Smooth muscle cell of the brain vasculature (primary cell): ENCODE measurements at regions not wholly inside any gene's neighbourhood (a gene's known extent, or its start where the extent isn't known, plus 50 kb on each side); places are given as distances from the start of the nearest gene placed in this dataset.

ENCODE experiments used
- DNase-seq: peaks from one replicate; pipeline ENCODE4 v3.0.0-alpha.2; 2012; ENCODE audit warnings: low read depth, low spot score

DNA sequence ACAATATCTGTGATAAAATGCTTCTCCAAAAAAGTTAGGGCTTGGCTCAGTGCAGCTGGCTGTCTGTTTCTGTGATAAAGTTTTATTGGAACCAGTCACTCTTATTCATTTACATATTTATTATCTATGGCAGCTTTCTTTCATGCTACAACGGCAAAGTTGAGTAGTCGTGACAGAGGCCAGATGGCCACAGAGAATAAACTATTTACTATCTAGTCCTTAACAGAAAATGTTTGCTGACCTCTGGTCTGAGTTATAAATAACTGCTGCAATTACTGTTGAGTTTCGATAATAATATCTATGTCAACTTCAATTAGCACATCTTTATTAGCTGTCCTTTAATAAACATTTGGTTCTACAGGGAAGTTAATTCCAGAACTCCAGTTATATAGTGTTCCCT is 180.2 kb upstream of the RUNX1 start:
- no peak for DNase-seq

DNA sequence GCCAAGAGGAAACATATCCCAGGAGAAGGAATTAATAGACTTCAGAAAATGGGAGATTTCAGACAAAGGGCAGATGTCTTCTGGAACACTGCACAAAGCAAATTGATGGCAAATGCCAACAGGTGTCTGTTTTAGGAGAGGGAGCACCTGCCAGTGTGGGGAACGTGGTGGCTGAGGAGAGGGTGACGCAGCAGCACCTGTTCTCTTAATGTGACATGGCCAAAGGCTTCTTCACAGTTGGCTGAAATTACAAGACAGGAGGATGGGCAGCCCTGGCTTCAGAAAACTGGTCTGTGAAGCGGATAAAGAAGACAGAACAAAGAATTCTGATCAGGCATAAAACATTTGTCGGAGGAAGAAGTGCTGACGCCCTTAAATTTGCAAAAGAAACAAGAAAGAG is 178.7 kb upstream of the RUNX1 start:
- DNase-seq, result no peak

- DNase-seq, result no peak
Observed at GRCh38 chr21:35226968-35227744, 178.1 kb upstream of the RUNX1 start.

DNA sequence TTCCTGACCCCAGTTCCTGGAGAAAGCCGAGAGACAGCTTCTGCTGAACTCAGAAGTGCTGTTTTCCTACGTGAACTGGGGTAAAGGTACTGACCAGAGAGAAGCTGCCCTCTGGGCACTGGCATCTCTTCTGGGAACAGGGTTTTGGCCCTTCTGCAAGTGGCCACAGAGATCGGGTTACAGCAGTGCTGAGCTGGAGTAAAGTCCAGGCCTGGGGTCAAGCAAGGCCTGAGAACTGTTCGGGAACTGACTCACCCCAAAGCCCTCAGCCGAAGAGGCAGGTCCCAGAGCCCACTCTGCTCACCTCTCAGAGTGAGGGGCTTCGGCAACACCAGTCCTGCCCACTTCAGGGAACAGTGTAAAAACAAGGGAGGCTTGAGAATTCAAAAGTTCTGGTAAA is 177.2 kb upstream of the RUNX1 start:
- DNase-seq, result no peak

- DNase-seq, result no peak
Observed at GRCh38 chr21:35225573-35225972, 176.5 kb upstream of the RUNX1 start.

DNA sequence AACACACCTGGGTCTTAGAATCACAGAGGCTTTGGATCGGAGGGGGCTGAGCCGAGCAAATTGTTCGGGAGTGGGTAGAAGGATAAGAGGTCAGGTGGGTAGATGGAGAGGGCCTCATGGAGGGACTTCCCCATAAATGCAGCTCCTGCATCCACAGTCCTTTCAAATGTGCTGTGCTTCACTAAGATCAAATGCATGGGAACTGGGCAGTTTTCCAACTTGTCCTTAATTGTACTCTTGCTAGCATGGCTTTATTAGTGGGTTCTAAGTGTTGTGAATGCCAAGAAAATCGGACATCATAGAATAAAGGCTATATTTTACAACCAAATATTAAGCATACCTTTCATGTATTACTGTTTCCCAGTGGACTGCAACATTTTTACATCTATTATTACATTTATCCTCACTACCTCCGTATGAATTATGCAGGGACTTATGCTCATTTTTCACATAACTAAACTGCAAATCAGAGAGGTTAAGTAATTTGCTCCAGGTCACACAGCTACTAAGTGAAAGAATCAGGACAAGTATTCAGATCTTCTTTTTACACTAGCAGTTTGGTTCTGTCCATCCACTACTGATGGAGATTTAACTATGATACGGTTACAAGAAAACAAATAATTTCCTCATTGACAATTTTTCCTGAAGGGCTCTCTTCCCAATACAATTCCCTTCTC is 174.5 kb upstream of the RUNX1 start:
- no peak for DNase-seq

- no peak for DNase-seq
Observed at GRCh38 chr21:35222541-35222941, 173.4 kb upstream of the RUNX1 start.

GRCh38 chr21:35222021-35222420 is 172.9 kb upstream of the RUNX1 start:
- DNase-seq, result no peak

DNA sequence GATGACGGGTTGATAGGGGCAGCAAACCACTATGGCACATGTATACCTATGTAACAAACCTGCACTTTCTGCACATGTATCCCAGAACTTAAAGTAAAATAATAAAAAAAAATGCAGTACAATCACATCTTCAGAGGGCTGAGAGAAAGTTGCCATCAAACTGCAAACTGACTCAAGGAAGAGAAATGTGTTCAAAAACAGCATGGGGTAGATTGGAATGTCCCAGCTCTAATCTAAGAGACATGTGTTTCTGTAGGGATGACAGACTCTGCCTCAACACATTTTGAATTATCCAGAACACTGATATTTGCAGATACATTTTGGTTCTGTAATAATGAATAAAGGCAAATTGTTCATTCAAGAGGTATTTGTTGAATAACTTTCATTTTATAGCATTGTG is 171.2 kb upstream of the RUNX1 start:
- DNase-seq, result no peak

DNA sequence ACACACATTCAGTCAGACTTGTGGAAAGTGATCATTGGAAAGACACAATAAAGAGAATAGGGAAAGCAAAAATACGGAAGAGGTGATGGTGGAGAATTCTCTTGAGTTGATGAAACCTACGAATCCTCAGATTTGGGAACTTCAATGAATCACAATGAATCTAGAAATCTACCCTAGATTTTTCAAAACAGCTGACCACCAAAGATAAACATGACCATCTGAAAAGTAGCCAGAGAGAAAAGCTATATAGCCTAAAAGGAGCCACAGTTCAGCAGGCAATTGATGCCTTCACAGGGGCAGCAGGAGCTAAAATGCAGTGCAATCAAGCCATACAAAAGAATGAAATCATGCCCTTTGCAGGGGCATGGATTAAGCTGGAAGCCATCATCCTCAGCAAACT is 170.6 kb upstream of the RUNX1 start:
- DNase-seq, result no peak

GRCh38 chr21:35219291-35219690 is 170.2 kb upstream of the RUNX1 start:
- no peak for DNase-seq

- DNase-seq, result no peak
Observed at GRCh38 chr21:35217504-35218060, 168.5 kb upstream of the RUNX1 start.

DNA sequence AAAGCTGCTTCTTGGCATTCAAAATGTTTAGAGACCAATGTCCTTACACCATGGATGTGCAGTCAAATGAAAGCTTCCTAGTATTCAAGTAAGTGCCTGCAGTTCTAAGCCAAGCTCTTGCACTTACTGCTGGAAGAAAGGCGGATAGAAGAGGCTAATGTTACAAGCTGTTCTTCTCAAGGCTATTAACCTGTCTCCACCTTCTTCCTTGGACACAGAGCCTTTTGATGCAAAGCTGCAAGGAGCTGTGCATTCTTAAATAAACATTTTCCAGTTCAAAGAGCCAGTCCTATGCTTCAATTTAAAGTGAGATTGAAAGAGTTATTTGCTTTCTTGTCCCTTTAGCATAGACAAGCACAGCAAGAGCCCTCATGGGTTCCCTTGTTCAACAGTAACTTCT is 167.9 kb upstream of the RUNX1 start:
- no peak for DNase-seq

- DNase-seq, result no peak
Observed at GRCh38 chr21:35215870-35216269, 166.8 kb upstream of the RUNX1 start.

DNA sequence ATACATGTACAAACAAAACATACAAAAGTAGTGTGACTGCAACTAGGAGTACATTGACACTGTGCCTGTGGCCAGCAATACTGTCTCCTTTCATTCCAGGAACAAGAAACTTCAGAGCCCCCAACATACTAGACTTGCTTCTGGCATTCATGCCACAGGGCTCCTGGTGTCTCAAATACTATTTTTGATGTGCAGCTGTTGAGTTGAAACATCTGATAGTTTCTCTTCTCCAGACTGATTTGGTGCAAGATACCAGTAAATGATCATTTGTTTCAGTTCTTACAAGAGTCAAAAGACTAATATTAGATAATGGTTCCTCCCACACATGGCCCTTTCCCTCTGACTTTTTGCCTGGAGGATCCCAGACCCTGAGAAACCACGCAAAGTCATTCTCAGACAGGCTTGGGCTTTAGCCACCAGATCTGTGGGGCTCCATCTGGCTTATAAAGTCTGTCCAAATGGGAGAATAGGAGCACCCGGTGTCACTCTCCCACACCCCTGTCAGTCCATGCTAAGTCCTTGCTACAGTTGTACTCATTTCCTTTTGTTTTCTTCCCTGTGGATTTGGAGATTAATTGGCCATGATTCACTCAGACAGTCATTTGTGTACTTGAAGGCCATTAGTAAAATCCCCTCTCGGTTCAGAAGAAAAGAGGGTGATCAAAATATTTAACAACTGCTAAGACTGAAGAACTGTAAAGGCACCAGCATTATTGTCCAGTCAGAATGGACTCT is 163.5 kb upstream of the RUNX1 start:
- DNase-seq, result no peak

- no peak for DNase-seq
Observed at GRCh38 chr21:35211782-35212181, 162.7 kb upstream of the RUNX1 start.

GRCh38 chr21:35210093-35210492 is 161.0 kb upstream of the RUNX1 start:
- DNase-seq, result no peak

DNA sequence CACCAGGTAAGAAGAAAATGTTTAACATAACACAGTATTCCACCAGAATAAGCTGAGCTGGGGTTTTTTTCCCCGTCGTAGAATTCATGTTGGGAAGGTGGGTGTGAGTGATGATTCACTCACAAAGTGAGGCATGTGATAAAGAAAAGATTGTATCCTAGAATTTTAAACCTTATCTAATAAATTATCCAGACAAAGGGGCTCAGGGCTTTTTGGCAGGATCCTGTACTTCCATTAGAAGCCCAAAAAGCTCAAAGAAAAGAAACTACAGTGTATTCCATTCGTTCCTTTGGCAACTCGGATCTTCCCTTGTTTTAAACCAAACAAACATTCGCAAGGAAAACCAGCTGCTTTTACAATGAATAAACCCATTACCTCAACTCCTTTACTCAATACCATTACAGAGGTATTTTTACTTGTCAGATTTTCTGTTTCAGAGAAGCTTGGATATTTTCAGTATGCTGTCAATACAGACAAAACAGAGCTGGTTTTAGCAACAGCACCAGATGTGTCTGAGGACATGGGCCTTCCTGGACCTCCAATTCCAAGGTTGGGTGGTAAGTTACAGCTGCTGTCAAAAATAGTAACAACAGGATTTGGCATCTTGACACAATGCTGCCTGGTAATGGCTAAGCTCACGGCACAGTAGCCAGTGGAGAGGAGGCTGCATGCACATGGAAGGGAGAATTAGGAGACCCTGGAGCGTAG is 159.9 kb upstream of the RUNX1 start:
- DNase-seq, result no peak

DNA sequence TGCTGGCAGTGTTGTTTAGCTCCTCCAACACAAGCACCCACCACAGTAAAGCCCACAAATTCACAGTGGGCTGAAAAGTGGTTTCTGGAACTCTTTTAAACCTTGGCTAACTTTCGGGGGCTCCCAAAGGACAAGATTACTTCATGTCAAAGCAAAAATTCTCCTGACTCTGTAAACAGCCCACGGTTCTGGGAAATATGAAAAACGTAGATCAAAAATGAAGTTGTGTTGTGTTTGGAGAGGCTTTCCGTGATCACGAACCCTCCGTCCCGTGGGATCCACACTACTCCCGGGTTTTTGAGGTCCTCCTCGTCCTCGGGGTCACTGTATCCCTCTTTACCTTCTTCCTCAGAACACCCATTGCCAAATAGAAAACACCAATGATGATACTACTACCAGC is 159.0 kb upstream of the RUNX1 start:
- DNase-seq, result no peak

GRCh38 chr21:35207322-35207721 is 158.2 kb upstream of the RUNX1 start:
- DNase-seq, result no peak
